ENCODE measurements at regions not wholly inside any gene's neighbourhood (a gene's known extent, or its start where the extent isn't known, plus 50 kb on each side); places are given as distances from the start of the nearest gene placed in this dataset.

GRCh38 chr18:29531746-29532145 lies 1354.8 kb upstream of the CDH2 start:
- DNase-seq (ENCODE audit: low spot score) = no peak

DNA sequence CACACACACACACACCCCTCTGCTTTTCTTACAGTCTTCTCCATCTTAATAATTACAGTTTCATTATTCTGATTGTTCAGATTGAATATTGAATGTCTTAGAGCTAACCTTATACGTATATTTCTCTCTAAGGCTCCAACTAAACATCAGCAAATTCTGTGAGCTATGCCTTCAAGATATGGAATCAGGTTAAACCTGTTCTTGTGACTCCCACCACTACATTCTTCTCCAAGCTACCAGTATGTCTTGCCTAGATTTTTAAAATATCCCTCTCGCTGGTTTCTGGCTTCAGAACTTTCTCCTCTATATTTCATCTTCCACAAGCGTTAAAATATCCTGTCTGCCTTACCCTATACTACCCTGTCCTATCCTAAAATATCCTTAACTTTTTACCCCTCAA lies 1346.4 kb upstream of the CDH2 start:
- no peak for DNase-seq (ENCODE audit: low spot score)

GRCh38 chr18:29512761-29513160 lies 1335.8 kb upstream of the CDH2 start:
- DNase-seq (ENCODE audit: low spot score) = no peak

DNA sequence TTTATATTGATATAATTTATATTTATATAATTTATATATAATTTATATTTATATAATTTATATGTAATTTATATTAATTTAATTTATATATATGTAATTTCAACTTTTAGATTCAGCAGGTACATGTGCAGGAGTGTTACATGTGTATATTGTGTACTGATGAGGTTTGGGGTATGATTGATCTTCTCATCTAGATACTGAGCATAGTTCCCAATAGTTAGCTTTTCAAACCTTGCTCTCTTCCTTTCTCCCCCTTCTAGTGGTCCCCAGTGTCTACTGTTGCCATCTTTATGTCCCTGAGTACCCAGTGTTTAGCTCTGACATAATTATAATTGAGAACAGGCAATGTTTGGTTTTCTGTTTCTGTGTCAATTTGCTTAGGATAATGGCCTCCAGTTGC lies 1335.3 kb upstream of the CDH2 start:
- no peak for DNase-seq (ENCODE audit: low spot score)

DNA sequence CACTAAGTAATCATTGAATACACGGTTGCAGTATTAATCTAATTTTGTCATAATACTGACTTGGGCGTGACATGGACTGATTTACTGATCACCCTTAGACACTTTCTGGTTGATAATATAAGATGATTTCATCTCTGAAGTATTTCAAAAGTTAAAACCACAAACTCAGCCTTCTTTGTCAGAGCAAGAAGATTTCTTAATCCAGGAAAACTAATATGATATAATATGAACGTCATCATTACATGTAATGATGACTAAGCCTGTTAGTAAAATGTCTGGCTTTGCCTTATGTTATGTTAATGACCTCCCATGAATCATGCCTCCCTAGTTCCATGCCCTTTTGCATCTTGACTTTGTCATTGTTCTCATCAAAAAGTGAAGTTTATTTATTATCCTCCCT lies 1325.0 kb upstream of the CDH2 start:
- DNase-seq (ENCODE audit: low spot score) = no peak

DNA sequence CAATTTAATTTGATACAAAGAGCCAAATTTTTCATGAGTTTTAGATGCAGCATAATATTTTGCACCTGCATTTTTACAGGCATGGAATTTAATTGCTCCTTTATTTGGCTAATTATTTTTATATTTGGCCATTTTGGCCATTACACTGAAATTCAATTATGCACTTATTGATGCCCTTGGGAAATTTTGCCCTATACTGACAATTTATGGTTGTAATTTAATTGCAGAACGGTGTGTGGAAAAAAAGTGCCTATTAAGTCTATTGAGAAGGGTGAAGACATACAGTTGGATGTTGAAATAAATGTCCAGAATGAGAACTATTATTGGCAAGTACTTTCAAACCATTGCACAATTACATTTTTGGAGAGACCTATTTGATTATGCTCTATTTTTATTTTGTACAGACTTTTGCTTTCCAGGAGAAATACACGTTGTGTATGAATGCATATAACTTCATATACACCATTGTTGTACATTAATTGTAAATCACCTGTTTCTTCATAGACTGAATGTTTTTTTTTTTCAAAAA lies 1319.3 kb upstream of the CDH2 start:
- no peak for DNase-seq (ENCODE audit: low spot score)

DNA sequence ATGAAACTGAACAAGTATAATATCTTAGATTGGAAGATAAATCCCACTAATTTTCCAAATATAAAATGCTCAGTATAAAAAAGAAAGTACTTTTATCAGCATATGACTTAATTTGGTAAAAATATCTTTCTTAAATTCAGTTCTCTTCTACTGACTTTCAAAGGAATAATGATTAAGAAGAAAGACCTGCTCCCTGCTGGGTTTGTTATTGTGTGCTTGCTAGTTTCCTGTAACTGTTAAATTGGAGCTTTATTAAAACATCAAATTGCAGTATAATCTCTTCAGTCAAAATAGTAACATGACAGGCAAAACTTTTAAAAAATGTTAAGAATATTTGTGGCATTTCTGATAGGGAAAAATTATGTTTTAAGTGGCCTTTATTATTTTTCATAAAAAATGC lies 1317.4 kb upstream of the CDH2 start:
- no peak for DNase-seq (ENCODE audit: low spot score)

- DNase-seq (ENCODE audit: low spot score) = no peak
Measured at GRCh38 chr18:29491907-29492306, 1315.0 kb upstream of the CDH2 start.

DNA sequence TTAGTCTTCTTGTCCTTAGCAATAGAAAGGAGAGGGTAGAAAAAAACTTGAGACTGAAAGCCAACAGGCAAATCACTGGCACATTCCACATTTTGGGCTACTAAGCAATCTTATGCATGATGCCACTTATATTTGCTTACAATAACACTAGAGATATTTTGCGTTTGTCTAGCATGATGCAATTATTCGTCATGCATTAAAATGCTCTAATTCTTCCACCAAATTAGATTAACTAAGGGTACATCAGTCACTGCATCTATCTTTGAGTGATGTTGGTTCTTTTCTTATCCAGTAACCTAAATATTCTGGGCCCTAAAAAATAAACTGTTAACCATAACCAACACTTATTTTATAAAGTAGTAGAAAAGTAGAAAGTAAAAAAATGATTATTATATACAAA lies 1311.7 kb upstream of the CDH2 start:
- no peak for DNase-seq (ENCODE audit: low spot score)

- DNase-seq (ENCODE audit: low spot score) = no peak
Measured at GRCh38 chr18:29465526-29465925, 1288.6 kb upstream of the CDH2 start.

DNA sequence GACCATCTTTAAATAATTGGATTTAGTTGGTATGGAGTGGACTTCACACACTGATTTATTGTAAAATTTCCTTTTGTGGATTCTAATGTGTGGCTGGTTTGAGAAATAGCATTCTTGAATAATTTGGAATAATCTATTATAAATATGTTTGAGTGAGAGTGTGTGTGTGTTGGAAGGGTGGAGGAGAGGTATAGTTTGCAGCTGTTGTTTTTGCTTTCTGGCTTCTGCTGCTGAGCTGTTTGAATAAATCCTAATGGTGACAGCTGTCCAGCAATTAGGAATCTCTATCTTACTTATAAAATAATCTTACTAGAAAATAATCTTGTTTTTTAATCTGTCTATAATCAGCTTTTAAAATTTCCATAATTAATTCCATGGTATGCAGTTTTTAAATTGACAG lies 1283.0 kb upstream of the CDH2 start:
- DNase-seq (ENCODE audit: low spot score) = no peak

DNA sequence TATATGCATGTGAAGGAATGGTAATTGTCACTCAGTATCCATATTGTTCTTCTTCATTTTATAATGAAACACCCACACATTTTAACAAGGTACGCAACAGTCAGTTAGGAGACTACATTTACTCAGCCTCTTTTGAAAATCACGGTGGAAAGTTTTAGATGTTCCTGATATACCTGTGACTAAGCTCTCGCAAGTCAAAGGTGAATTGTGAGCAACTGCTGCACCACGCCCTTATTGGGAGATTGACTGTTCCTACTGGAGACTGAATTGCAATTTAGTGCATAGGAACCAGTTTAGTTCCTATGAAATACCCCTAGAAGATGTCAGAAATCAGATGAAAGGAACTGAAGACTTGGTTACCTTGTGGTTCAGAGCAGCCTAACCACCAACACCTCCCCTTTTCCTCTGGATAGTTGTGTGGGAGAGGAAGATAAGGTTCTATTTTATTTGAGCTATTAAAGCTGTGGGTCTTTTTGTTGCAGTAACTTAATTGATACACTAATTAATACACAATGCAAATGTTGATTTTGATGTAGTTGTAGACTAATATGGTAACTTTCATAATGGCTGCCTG lies 1280.5 kb upstream of the CDH2 start:
- no peak for DNase-seq (ENCODE audit: low spot score)

DNA sequence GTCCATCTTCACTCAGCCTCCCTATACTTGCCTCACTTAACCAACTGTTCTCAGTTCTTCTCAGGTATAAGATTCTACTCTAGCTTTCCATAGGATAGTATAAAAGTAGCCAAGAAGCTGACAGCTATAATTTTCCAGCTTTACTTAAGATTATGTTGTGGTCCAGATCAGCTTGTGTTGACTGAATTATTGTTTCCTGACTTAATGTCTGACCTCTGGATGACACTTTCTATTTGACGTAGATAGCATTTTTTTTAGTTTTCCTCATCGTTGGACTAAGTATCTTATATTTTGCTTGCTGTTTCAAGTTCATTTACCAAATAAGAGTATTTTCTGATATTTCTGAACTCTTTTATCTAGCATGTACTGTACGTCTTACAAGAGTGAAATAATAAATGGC lies 1272.5 kb upstream of the CDH2 start:
- no peak for DNase-seq (ENCODE audit: low spot score)

- DNase-seq (ENCODE audit: low spot score) = no peak
Measured at GRCh38 chr18:29439398-29439797, 1262.5 kb upstream of the CDH2 start.

- DNase-seq (ENCODE audit: low spot score) = no peak
Measured at GRCh38 chr18:29436459-29436858, 1259.5 kb upstream of the CDH2 start.

DNA sequence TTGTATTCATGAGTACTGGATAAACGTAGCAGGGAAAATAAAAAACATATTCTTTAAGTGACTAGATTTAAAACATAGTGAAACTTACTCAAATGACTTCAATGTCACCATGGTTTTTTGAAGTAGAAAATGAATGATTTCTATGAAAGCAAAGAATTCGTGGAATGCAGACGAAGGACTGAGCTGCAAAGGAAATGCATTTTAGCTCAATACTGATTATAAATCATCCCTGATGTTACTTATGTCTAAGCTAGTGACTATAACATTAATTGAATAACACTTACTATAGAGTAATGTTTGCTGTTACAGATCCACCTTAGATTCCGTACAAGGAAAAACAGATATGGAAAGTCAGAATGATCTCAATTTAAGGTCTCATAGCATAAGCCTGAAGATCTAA lies 1257.7 kb upstream of the CDH2 start:
- no peak for DNase-seq (ENCODE audit: low spot score)

DNA sequence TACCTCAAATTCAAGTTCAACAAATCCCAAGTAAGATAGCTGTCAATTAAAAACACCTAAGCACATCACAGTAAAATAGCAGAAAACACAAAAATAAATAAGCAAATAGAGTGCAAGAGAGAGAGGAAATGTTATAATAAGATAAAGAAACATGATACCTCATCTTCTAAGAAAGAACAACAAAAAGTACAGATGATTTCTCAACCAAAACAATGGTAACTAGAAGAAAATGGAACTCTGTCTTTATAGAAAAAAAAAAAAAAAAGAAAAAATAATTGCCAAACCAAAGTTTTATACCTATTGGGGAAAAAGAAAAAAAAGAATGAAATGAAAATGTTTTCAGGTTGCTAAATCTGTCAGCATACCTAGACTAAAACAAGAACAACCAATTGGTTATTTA lies 1253.5 kb upstream of the CDH2 start:
- no peak for DNase-seq (ENCODE audit: low spot score)

DNA sequence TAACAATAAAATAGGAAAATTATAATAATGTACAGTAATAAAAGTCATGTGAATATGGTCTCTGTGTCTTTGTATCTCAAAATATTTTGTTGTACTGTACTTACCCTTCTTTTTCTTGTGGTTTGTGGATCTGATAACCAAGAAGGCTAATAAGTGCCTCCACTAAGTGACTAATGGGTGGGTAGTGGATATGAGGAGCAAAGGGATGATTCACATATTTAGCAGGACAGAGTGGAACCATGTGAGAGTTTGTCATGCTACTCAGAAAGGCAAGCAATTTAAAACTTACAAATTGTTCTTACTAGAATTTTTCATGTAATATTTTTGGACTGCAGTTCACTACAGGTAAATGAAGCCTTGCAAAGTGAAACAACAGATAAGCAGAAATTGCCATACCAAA lies 1241.2 kb upstream of the CDH2 start:
- DNase-seq (ENCODE audit: low spot score) = no peak

DNA sequence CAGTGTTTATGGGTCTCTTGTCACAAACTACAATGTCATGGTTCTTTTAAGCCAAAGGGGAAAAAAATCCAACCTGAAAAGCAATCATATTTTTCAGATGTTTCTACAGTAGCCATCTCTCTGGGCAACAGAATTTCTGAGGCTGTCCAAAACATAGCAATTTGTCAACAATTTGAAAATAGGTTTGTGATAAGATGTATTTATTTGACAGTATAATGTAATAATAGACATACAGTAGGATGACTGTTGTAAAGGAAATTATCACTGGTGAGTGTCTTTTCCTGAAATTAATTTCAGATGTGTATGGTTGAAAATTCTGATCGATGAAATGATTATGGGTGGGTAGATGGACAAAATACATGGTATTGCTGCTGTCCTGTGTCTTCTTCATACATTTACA lies 1230.1 kb upstream of the CDH2 start:
- no peak for DNase-seq (ENCODE audit: low spot score)

DNA sequence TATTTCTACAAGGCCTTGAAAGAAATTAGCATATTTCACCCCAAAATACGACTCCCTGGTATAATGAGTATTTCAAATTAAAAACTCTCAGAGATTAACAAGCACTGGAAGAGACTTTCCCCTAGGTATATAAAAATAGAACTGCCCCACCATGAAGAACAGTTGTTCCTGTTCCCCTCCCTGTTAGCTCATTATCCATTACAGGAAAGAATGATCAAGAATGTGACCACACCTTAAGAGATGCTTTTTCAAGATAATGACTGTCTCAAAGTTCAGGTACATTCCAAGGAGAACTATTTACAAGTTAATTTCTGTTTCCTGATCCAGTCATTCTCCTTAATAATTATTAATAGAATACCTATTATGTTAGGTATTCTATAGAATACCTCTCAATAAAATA lies 1220.6 kb upstream of the CDH2 start:
- no peak for DNase-seq (ENCODE audit: low spot score)

DNA sequence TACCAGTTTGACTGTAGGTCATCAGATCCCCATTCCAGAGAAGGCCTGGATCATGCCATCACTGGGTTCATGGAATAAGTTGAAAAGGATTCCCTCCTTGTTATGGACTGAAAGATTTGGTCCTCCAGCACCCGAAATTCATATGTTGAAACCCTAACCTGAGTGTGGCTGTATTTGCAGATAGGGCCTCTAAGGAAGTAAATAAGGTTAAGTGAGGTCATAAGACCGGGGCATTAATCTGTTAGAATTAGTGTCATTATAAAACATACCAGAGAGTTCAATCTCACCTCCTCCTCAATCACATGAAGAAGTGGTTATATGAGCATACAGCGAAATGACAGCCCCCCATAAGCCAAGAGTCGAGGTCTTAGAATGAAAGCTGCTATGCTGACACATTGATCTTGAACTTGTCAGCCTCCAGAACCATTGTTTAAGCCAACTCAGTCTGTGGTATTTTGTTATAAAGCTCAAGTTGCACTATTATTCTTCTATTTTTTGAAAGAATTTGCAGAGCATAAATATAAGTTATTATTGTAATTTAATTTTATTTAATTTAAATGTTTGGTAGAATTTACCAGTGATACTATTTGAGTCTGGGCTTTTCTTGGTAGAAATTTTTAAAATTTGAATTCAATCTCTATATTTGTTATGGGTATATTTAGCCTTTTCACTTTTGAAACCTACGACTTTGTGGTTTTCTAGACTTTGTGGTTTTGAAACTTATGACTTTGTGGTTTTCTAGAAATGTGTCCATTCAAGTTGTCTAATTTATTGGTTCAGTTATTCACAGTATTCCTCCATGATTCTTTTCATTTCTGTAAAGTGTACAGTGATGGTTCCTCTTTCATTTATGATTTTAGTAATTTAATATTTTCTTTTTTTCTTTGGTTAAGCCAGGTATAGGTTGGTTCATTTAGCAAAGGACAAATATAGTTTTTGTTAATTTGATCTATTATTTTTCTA lies 1206.7 kb upstream of the CDH2 start:
- no peak for DNase-seq (ENCODE audit: low spot score)

- no peak for DNase-seq (ENCODE audit: low spot score)
Measured at GRCh38 chr18:29378651-29379136, 1201.8 kb upstream of the CDH2 start.

- DNase-seq (ENCODE audit: low spot score) = no peak
Measured at GRCh38 chr18:29377346-29377745, 1200.4 kb upstream of the CDH2 start.
